Uterus (tissue), 3 donors: ENCODE measurements at regions not wholly inside any gene's neighbourhood (a gene's known extent, or its start where the extent isn't known, plus 50 kb on each side); places are given as distances from the start of the nearest gene placed in this dataset.

Source experiments
- DNase-seq, 2 donors: peaks; one replicate each; pipeline ENCODE4 v3.0.0-alpha.2; 2019 to 2020
- H3K27ac ChIP-seq, 2 donors: fragments of 200-600 bp; sonication (generic); 1 replicate in 1 of 2; 2 replicates in 1 of 2; pipeline ENCODE4 v1.5.1; 2016 to 2018
- H3K27me3 ChIP-seq, 2 donors: fragments of 200-600 bp; sonication (generic); one replicate each; pipeline ENCODE4 v1.5.1; 2018 to 2019; ENCODE audit warnings: control low read depth in 1 of 2
- H3K36me3 ChIP-seq, 2 donors: fragments of 200-600 bp; sonication (generic); one replicate each; pipeline ENCODE4 v1.5.1; 2019; ENCODE audit warnings: control low read depth in 1 of 2
- H3K4me1 ChIP-seq, 2 donors: fragments of 200-600 bp; sonication (generic); one replicate each; pipeline ENCODE4 v1.5.1; 2018 to 2019; ENCODE audit warnings: control low read depth in 1 of 2
- H3K4me3 ChIP-seq, 2 donors: fragments of 200-600 bp; sonication (generic); 1 replicate in 1 of 2; 2 replicates in 1 of 2; pipeline ENCODE4 v1.5.1; 2018 to 2019; ENCODE audit warnings: mild to moderate bottlenecking in 1 of 2
- H3K9me3 ChIP-seq, 2 donors: fragments of 200-600 bp; sonication (generic); one replicate each; pipeline ENCODE4 v1.5.1; 2019; ENCODE audit warnings: control low read depth in 1 of 2
- CTCF ChIP-seq, 4 experiments: fragments of 200-600 bp in 2 of 4; fragments of 450-650 bp in 2 of 4; sonication (generic) in 2 of 4; IDR thresholded peaks; one replicate each; pipeline ENCODE4 v1.5.1; 2016 to 2019; ENCODE audit warnings: antibody characterized with exemption in 4 of 4, mild to moderate bottlenecking in 2 of 4, moderate library complexity in 1 of 4
- POLR2A ChIP-seq, 2 donors: fragments of 450-650 bp; IDR thresholded peaks; one replicate each; pipeline ENCODE4 v1.6.1; 2016; ENCODE audit warnings: antibody characterized with exemption in 2 of 2, mild to moderate bottlenecking in 1 of 2, moderate library complexity in 1 of 2
- intact Hi-C: fragments of 100-400 bp; cut with DNase I; formaldehyde crosslinking; loops from one replicate; pipeline ENCODE4 v1.15.1; 2023; ENCODE audit warnings: low total_unique reads
- donor health status: DM: yes; HTN: yes; CAD: no.

GRCh38 chr1:18535391-18536210, 54.9 kb downstream of the KLHDC7A start:
- H3K27me3 ChIP-seq, result no peaks in the 10 kb centered on the region
- intact Hi-C loops, result no loop called here
- H3K36me3 ChIP-seq, result no peaks in the 10 kb centered on the region
- no peak for DNase-seq
- H3K27ac ChIP-seq, result no peak overlapping the region
- H3K4me3 ChIP-seq, result no peak overlapping the region
- H3K9me3 ChIP-seq, result no peaks in the 10 kb centered on the region
- no peak for TF ChIP-seq POLR2A (IDR thresholded peaks at IDR 0.05)
- no peak for TF ChIP-seq CTCF (IDR thresholded peaks at IDR 0.05)
- H3K4me1 ChIP-seq, result no peaks in the 10 kb centered on the region

DNA sequence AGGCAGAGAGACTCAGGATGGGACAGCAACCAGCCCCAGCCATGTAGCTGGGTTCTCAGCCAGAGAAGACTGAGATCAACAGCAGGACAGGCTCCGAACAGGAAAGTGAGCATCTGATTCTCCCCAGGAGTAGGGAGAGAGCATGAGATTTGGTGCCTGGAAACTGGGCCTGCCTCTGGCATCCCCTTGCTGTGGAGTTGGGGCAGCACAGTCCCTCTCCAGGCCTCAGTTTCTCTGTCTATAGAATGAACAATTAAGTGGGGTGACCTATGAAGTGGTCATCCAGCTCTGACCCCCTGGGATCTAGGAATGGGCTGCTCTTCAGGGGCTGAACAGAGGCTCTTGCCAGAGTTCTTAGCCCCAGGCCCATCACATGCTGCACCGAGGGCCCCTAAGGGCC, 55.6 kb downstream of the KLHDC7A start:
- intact Hi-C loops, result no loop called here
- no peaks in the 10 kb centered on the region for H3K27me3 ChIP-seq

GRCh38 chr1:18536915-18537314, 56.2 kb downstream of the KLHDC7A start:
- H3K4me1 ChIP-seq, result no peaks in the 10 kb centered on the region
- intact Hi-C loops, result no loop called here
- H3K27me3 ChIP-seq, result no peaks in the 10 kb centered on the region
- H3K36me3 ChIP-seq, result no peaks in the 10 kb centered on the region
- H3K9me3 ChIP-seq, result no peaks in the 10 kb centered on the region
- DNase-seq, result no peak
- TF ChIP-seq CTCF (IDR thresholded peaks at IDR 0.05) (no peak), POLR2A (IDR thresholded peaks at IDR 0.05) (no peak)
- H3K4me3 ChIP-seq, result no peak overlapping the region
- no peak overlapping the region for H3K27ac ChIP-seq

More for the DNA sequence above, 55.6 kb downstream of the KLHDC7A start:
- no peaks in the 10 kb centered on the region for H3K9me3 ChIP-seq
- H3K4me3 ChIP-seq, result no peak overlapping the region
- no peak for DNase-seq
- TF ChIP-seq POLR2A (IDR thresholded peaks at IDR 0.05), result no peak
- TF ChIP-seq CTCF (IDR thresholded peaks at IDR 0.05), result no peak
- no peak overlapping the region for H3K27ac ChIP-seq
- H3K36me3 ChIP-seq, result no peaks in the 10 kb centered on the region
- H3K4me1 ChIP-seq, result no peaks in the 10 kb centered on the region

DNA sequence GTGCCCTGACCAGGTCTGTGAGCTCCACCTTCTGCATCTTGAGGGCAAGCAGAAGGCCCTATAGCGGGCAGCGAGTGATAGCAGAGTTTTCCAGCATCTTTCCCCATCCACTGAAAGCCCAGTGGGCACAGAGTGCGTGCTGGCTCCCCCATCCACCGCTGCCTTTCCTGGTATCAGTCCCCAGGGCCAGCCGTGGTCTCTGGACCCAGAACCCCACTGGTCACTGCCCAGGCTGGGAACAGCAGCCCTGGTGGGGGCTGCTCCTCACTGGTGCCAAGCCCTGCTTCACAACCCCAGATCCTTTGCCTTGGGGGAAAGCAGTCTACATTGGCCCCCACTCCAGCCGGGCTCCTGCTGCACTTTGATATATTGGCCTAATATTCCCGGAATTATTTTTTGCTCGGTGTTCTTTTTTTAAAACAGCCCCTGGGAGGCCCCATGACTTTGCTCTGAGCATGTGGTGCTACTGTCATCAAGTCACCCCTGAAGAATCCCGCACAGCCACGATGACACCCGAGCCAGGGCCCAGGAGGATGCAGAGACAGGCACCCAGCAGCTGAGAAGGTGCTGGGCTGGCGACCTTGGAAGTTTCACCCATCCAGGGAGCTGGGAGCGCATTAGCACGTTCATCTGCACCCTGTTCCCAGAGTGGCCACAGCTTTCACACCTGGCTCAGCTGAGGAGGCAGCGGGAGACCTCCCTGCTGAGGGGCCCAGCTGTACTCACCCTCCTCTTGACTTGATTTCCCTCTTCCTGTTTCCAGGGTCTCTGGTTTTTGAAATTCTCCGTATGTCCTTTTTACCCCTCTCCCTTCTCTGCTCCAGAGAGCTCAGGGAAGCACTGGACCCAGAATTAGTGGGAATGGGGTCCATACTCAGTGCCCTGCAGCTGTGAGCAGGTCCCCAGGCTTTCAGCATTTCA, 56.9 kb downstream of the KLHDC7A start:
- H3K9me3 ChIP-seq, result no peaks in the 10 kb centered on the region
- no peak for DNase-seq
- H3K4me1 ChIP-seq, result no peaks in the 10 kb centered on the region
- no peaks in the 10 kb centered on the region for H3K36me3 ChIP-seq
- H3K27me3 ChIP-seq, result no peaks in the 10 kb centered on the region
- H3K4me3 ChIP-seq, result no peak overlapping the region
- H3K27ac ChIP-seq, result no peak overlapping the region
- TF ChIP-seq CTCF (IDR thresholded peaks at IDR 0.05) (no peak), POLR2A (IDR thresholded peaks at IDR 0.05) (no peak)
- intact Hi-C loops, result no loop called here

- no peaks in the 10 kb centered on the region for H3K36me3 ChIP-seq
- H3K4me1 ChIP-seq, result no peaks in the 10 kb centered on the region
- no peak overlapping the region for H3K4me3 ChIP-seq
- DNase-seq, result no peak
- TF ChIP-seq POLR2A (IDR thresholded peaks at IDR 0.05), result no peak
- TF ChIP-seq CTCF (IDR thresholded peaks at IDR 0.05), result no peak
- no peak overlapping the region for H3K27ac ChIP-seq
- intact Hi-C loops, result no loop called here
- peaks cover 0 to 12% of the 10 kb centered on the region in 2 donors for H3K27me3 ChIP-seq
- peaks cover 0 to 5% of the 10 kb centered on the region in 2 donors for H3K9me3 ChIP-seq
Measured at GRCh38 chr1:18539171-18539570, 58.4 kb downstream of the KLHDC7A start.
